Glutamatergic neuron (in vitro differentiated cells): ENCODE measurements at regions not wholly inside any gene's neighbourhood (a gene's known extent, or its start where the extent isn't known, plus 50 kb on each side); places are given as distances from the start of the nearest gene placed in this dataset.

Experiments used
- DNase-seq: peaks from one replicate; pipeline ENCODE4 v3.0.0; 2022
- H3K27ac Mint-ChIP-seq: one replicate; pipeline ENCODE4 v1.8.0; 2020; ENCODE audit warnings: mild to moderate bottlenecking, mixed read lengths, inconsistent platforms; ENCODE audit not compliant: unreplicated experiment
- H3K27me3 Mint-ChIP-seq: one replicate; pipeline ENCODE4 v1.8.0; 2020; ENCODE audit warnings: mild to moderate bottlenecking, moderate library complexity, mixed read lengths, inconsistent platforms; ENCODE audit not compliant: unreplicated experiment
- H3K36me3 Mint-ChIP-seq: one replicate; pipeline ENCODE4 v1.8.0; 2020; ENCODE audit warnings: mild to moderate bottlenecking, mixed read lengths, inconsistent platforms; ENCODE audit not compliant: unreplicated experiment
- H3K4me1 Mint-ChIP-seq: one replicate; pipeline ENCODE4 v1.8.0; 2020; ENCODE audit warnings: mild to moderate bottlenecking, low read depth, mixed read lengths, inconsistent platforms; ENCODE audit not compliant: unreplicated experiment
- H3K4me3 Mint-ChIP-seq: one replicate; pipeline ENCODE4 v1.8.0; 2020; ENCODE audit warnings: mild to moderate bottlenecking, mixed read lengths, inconsistent platforms; ENCODE audit not compliant: unreplicated experiment
- H3K9me3 Mint-ChIP-seq: one replicate; pipeline ENCODE4 v1.8.0; 2020; ENCODE audit warnings: mild to moderate bottlenecking, moderate library complexity, mixed read lengths, inconsistent platforms; ENCODE audit not compliant: unreplicated experiment
- CTCF ChIP-seq: fragments of 200-600 bp; sonication (generic); IDR thresholded peaks from one replicate; pipeline ENCODE4 v1.5.0; 2021; ENCODE audit not compliant: partially characterized antibody, unreplicated experiment

- no peak for DNase-seq
- Mint-ChIP-seq H3K27me3 (peaks cover 1% of the 10 kb centered on the region), H3K27ac (no peak overlapping the region), H3K4me3 (no peak overlapping the region), H3K4me1 (no peaks in the 10 kb centered on the region), H3K9me3 (peaks cover 3% of the 10 kb centered on the region), H3K36me3 (no peaks in the 10 kb centered on the region)
- no peak for TF ChIP-seq CTCF
These were observed 182.7 kb downstream of the C1orf94 start for GRCh38 chr1:34359411-34359810.

DNA sequence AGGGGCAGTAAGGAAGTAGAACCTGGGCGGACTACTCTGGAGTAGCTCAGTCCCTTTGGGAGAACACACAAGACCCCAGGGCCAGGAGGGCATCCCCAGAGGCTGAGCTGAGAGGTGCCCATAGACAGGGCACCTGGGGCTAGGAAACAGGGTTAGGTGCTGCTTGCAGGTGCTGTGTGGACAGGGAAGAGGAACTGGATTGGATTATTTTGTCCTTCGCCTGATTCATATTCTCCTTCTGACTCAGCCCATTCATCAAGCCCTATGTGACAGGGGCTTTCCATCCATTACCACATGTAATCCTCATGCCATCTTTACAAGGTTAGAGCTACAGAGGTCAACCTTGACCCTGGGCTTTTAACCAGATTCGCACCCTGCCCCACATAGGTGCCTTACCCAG is 183.9 kb downstream of the C1orf94 start:
- Mint-ChIP-seq H3K27ac (no peak overlapping the region), H3K4me1 (no peaks in the 10 kb centered on the region), H3K36me3 (no peaks in the 10 kb centered on the region)

GRCh38 chr1:34361121-34361520 is 184.4 kb downstream of the C1orf94 start:
- Mint-ChIP-seq H3K27me3 (peaks cover 1% of the 10 kb centered on the region), H3K4me1 (no peaks in the 10 kb centered on the region)

More for the DNA sequence above, 183.9 kb downstream of the C1orf94 start:
- no peak for TF ChIP-seq CTCF
- no peak for DNase-seq
- peaks cover 1% of the 10 kb centered on the region for H3K27me3 Mint-ChIP-seq
- H3K9me3 Mint-ChIP-seq = peaks cover 3% of the 10 kb centered on the region
- no peak overlapping the region for H3K4me3 Mint-ChIP-seq

DNA sequence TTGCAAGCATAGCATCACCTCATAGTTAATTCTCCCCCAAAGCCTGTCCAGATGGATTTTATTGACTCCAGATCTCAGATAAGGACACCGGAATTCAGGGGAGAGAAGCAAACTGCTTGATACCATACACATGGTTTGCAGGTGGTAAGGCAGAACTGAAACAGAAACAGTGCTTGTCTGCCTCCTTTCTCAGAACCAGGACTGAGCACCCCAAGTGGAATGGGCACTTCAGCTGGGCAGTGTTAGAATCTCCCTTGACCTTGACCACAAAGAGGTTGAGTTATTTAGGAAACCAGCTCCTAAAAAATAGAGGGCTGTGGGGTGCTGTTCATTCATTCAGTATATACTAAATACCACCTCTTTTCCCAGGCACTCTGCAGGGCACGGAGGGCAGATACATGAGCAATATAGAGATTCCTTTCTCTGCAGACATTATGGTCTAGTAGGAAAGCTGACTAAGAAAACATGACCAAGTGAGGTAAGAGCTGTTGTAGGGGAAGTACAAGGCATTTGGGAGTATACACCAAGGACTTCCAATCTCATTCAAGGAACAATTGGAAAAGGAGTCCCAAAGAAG is 185.2 kb downstream of the C1orf94 start:
- Mint-ChIP-seq H3K4me1 (no peaks in the 10 kb centered on the region), H3K9me3 (peaks cover 3% of the 10 kb centered on the region), H3K27me3 (peaks cover 1% of the 10 kb centered on the region), H3K4me3 (no peak overlapping the region), H3K27ac (no peak overlapping the region), H3K36me3 (no peaks in the 10 kb centered on the region)
- no peak for TF ChIP-seq CTCF
- no peak for DNase-seq

More at GRCh38 chr1:34361121-34361520, 184.4 kb downstream of the C1orf94 start:
- Mint-ChIP-seq H3K27ac (no peak overlapping the region), H3K36me3 (no peaks in the 10 kb centered on the region), H3K9me3 (peaks cover 3% of the 10 kb centered on the region), H3K4me3 (no peak overlapping the region)
- no peak for TF ChIP-seq CTCF
- no peak for DNase-seq

DNA sequence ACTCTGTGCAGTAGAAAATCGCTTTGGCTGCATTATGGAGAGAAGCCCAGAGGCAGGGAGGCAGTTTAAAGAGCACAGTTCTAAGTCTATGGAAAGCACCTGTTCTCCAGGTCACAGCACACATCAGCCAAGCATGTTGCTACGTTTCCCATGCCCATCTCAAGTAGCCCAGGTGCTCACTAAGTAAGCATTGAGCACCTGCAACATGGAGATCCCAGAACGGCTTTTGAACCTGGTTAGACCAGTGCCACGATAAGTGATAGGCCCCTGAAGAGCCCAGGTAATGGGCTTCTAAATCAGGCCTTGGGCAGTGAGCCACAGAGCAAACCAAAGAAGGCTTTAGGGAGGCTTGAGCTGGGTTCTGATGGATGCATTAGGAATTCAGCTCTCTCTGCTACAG is 186.2 kb downstream of the C1orf94 start:
- Mint-ChIP-seq H3K27me3 (peaks cover 1% of the 10 kb centered on the region), H3K4me1 (no peaks in the 10 kb centered on the region), H3K9me3 (peaks cover 3% of the 10 kb centered on the region), H3K27ac (no peak overlapping the region), H3K4me3 (no peak overlapping the region), H3K36me3 (no peaks in the 10 kb centered on the region)
- TF ChIP-seq CTCF = no peak
- no peak for DNase-seq
